Medulla oblongata (tissue), 1 donor: ENCODE measurements at regions not wholly inside any gene's neighbourhood (a gene's known extent, or its start where the extent isn't known, plus 50 kb on each side); places are given as distances from the start of the nearest gene placed in this dataset.

Experiments used
- DNase-seq: peaks from one replicate; pipeline ENCODE4 v3.0.0-alpha.2; 2015; ENCODE audit errors: extremely low spot score

GRCh38 chr11:27215471-27216269 lies 147.3 kb downstream of the CCDC34 start:
- DNase-seq, result no peak

DNA sequence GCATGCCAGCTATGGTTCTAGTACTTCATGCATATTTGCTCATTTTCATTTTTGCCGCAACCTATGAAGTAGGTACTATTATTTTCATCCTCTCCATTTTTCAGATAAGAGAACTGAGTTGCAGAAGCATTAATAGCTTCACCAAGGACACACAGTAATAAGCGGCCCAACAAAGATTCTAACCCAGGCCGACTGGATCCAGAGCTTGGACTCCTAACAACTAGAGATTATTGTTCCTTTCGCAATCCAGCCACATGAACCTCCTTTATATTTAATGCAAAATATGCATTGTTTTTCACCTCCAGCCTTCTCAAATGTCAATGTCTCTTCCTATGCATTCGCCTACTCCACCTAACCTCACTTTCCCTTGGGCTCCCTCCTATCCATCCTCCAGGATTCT lies 148.3 kb downstream of the CCDC34 start:
- DNase-seq, result no peak

DNA sequence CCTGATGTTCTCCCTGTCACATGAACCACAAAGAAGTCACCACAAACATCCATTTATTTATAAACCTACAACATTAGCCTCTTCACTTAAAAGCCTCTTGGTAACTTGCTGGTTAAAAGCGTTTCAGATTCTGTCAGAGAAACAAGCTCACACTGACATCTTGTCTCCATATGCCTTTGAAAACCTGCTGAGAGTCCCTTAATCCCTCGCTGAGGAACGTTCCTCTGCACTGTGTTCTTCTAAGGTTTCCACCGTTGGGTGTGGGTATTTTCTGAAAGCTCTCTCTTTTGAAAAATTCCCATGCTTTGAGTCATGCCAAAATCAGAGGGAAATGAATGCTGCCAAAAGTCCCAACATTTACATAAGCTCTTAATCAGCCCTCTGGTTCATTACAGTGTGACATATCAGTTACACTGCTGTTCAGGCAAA lies 149.8 kb downstream of the CCDC34 start:
- peak; percentile 15 for DNase-seq

DNA sequence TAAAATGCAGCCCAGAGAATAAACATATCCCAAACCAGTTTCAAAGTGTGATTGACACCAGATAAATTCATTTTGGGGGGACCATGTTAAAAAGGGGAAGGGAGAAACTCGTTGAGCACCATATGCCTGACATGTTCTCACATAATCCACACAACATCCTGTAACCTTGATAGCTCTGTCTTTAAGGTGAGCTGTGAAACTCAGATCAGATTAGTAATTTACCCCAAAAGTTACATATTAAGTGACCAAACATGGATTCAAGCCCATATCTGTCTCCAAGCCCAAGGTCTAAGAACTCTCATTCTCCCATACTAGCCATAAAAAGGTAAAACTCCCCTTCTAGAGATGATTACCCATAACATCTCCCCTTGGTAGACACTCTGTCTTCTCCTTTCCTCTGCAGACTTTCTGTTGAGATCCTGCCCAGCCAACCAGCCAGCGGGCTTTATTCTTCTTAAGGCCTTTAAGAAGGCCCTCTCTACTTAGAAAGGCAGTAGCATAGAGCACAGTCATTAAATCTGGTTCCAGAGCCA lies 150.7 kb downstream of the CCDC34 start:
- DNase-seq, result no peak

- no peak for DNase-seq
These were observed 151.5 kb downstream of the CCDC34 start for GRCh38 chr11:27211370-27212127.

- no peak for DNase-seq
These were observed 152.5 kb downstream of the CCDC34 start for GRCh38 chr11:27210531-27210930.

DNA sequence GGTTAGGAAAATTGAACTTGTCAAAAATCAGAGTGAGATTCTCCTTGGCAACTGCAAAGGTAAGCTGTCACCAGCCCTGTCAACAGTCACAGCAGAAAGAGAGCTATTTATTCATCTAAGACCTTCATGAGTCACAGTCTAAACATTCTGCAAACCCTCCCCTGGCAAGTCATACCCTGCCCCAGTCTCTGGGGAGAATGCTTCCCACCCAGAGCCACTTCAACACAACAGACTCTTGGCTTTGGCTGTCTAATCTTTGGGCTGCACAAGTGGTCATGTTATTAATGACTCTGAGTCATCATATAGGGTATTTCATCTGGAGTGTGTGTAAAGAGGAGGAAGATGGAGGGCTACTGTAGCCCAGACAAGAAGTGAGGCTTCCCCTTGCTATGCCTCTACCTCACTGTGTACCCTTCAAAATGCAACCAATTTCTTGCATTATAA lies 153.4 kb downstream of the CCDC34 start:
- DNase-seq, result no peak

DNA sequence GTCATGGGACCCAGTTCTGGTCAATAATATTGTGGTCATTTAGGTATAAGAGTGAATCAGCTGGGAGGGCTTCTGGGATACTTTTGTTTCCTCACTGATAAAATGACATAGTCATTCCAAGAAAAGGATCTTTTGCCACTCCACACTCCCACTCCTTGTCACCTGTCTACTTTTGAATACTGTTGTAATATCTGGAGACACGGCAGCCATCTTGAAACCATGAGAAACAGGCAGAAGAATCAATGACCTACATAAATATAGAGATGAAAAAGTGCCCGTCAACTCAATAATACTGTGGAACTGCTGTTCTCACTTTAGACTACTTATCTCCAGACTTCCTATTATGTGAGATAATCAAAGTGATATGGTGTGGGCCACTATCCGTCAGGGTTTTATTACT lies 154.2 kb downstream of the CCDC34 start:
- DNase-seq, result no peak

- no peak for DNase-seq
These were observed 155.9 kb downstream of the CCDC34 start for GRCh38 chr11:27207025-27207650.

DNA sequence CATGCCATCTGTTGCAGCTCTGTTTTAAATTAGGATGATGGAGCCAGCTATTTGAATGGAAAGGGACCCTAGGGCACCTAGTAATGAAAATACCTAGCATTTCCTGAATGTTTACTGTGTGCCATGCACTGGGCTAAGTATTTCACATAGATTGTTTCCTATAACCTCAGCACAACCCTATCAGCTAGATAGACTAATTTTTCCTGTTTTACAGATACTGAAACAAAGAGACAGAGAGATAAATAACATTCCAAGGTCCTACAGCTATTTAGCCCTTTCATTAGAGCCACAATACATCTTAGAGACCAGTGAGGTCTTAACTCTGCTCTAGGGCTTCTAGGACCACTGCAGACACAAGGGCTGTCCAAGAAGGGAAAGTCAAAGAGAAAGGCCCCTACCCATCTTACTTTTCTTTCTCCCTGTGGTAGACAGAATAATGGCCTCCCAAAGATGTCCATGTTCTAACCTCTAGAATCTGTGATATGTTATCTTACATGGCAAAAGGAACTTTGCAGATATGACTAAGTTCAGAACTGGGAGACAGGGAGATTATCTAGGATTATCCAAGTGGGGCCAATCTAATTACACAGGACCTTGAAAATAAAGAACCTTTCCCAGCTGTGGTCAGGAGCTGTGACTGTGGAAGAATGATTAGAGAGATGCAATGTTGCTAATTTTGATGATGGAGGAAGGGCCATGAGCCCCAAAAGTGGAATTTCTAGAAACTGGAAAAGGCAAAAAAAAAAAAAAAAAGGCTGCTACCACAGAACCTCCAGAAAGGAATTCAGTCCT lies 157.0 kb downstream of the CCDC34 start:
- no peak for DNase-seq

DNA sequence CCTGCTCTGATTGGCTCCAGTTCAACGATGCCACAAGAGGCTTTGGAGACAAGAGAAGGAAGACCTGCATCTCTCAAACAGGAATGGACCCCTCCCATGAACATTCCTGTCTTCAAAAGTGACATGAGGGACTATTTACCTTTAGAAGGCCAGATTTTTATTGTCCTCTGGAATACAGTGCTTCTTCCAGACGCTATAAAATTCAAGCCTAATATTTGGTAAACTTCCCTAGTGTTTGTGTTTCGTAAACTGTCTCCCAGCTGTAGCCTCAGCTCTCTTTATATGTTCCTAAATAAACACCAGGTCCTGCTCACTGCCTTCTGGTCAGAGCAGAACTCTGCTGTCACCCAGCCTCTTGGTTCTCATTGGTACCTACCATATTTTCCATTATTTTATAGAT lies 157.8 kb downstream of the CCDC34 start:
- no peak for DNase-seq

- no peak for DNase-seq
These were observed 158.5 kb downstream of the CCDC34 start for GRCh38 chr11:27204529-27204928.

DNA sequence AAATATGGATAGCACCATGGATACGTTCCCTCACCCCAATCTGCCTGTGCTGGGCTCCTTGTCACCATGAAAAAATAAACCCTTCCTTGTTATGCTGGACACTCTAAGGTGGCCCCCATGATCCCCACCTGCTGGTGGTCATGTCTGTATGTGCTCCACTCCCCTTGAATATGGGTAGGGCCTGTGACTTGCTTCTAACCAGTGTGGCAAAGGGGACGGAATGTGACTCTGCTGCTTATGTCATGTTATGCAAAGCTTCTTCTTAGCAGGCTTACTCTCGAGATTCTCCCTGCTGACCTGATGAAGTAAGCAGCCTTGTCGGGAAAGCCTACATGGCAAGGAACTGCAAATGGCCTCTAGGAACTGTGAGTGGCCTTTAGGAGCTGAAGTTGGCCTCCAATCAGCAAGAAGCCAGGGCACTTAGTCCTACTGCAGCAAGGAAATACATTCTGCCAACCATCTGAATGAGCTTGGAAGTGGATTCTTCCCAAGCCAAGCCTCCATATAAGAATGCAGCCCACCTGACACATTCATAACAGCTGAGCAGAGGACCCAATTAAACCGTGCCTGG lies 159.9 kb downstream of the CCDC34 start:
- no peak for DNase-seq

DNA sequence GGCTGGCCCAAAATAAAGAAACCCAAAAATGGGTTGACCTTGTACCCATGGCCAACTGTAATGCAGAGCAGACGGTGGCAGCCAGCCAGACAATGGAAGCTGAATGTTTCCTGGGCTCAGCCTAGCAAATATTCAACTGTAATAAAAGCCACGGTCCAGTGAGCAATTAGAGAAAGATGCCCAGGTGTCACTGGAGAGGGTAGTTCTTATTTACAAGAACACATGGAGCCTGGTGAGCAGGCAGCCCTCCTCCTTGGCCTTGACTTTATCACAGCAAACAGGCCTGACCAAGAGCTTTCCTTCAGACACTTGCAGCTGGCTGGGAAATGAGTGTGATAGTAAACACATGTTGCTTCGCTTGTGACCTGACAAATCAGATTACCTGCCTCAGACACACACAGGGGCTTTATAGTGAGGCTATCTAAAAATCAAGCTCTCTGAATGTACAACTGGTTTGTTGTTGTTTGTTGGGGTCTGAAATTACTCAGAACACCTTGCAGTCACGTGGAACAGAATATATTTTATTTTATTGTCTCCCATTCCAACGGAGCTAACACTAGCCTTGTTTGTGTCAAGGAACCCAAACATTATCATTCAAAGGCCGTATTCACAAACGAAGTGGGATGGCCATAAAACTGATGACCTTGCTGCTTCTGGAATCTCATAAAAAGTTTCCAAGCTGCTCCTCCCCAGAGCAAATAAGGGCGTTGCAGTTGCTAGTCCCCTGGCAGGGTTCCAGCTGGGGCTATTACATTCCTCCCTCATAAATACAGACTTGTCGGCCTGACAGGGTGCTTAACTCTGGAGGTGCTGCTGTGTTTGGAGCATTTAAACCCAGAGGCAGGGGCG lies 161.1 kb downstream of the BBOX1 start:
- peak; percentile 20 for DNase-seq

GRCh38 chr11:27200779-27201453 lies 160.3 kb downstream of the BBOX1 start:
- no peak for DNase-seq

DNA sequence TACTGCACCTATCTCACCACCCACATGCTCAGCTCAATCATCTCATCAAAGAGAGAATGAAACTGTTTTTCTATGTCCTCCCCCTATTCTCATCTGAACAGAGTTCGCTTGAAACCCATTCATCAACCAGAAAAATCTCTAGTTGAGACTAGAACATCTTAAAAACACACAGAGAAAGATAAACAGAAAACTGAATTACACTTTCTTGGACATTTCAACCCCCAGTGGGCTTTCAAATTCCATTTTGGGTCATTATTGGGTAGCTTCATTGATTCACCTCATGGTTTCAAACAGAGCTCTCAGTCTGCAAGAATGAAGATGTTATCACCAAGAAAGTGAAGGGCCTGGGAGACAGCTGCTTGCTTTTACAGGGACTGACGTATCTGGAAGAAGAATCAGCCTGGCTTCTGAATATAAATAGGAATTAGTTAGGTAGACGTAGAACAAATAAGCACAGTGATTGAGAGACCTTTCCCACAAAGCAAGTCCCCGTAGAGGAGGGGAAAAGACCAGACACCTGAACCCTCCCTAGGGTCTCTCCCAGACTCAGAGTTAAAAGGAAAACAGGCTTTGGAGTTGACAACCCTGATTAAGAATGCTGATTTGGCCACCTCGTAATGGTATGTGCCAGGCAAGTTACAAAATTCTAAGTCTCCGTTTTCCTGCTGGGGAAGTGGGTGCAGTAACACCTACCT lies 155.7 kb downstream of the BBOX1 start:
- DNase-seq, result no peak

GRCh38 chr11:27195837-27196202 lies 155.2 kb downstream of the BBOX1 start:
- no peak for DNase-seq

- DNase-seq, result no peak
These were observed 154.4 kb downstream of the BBOX1 start for GRCh38 chr11:27194976-27195375.
